ENCODE measurements at regions not wholly inside any gene's neighbourhood (a gene's known extent, or its start where the extent isn't known, plus 50 kb on each side); places are given as distances from the start of the nearest gene placed in this dataset.

- no peaks in the 10 kb centered on the region for H3K27me3 ChIP-seq (ENCODE audit: insufficient read depth, low read length, poor library complexity)
- H4K20me1 ChIP-seq (ENCODE audit: insufficient read depth, low read length), result no peaks in the 10 kb centered on the region
- no peaks in the 10 kb centered on the region for H3K4me1 ChIP-seq (ENCODE audit: insufficient read depth, low read length)
- H3K4me3 ChIP-seq (ENCODE audit: low read depth in 1 of 2, low read length in 2 of 2), result no peak overlapping the region
- no peaks in the 10 kb centered on the region for H3K79me2 ChIP-seq (ENCODE audit: insufficient read depth, low read length)
- H3K4me2 ChIP-seq (ENCODE audit: insufficient read depth, low read length), result no peak overlapping the region
- no peaks in the 10 kb centered on the region for H3K36me3 ChIP-seq (ENCODE audit: insufficient read depth, low read length)
- H3K9me3 ChIP-seq (ENCODE audit: insufficient read depth, low read length, severe bottlenecking), result peaks cover 4% of the 10 kb centered on the region
- no peak overlapping the region for H3K27ac ChIP-seq (ENCODE audit: low read length)
- no peak overlapping the region for H2AFZ ChIP-seq (ENCODE audit: low read depth, low read length)
- no peak overlapping the region for H3K9ac ChIP-seq (ENCODE audit: low read depth, low read length)
- no peak for DNase-seq
- TF ChIP-seq EZH2 (IDR thresholded peaks at IDR 0.05; ENCODE audit: borderline replicate concordance, low read depth, low read length, severe bottlenecking), result no peak
- no peak for TF ChIP-seq CTCF (IDR thresholded peaks at IDR 0.05; ENCODE audit: borderline replicate concordance, extremely low read depth, low read length, poor library complexity, severe bottlenecking)
- no peak for ATAC-seq (ENCODE audit: insufficient read depth, low read depth)
Observed at GRCh38 chr18:78240627-78241252, 738.9 kb upstream of the SALL3 start.

- Histone ChIP-seq H3K27ac (ENCODE audit: low read length) (no peak overlapping the region), H2AFZ (ENCODE audit: low read depth, low read length) (no peak overlapping the region), H3K9ac (ENCODE audit: low read depth, low read length) (no peak overlapping the region), H3K4me2 (ENCODE audit: insufficient read depth, low read length) (no peak overlapping the region), H3K79me2 (ENCODE audit: insufficient read depth, low read length) (no peaks in the 10 kb centered on the region), H3K4me3 (ENCODE audit: low read depth in 1 of 2, low read length in 2 of 2) (no peak overlapping the region), H3K9me3 (ENCODE audit: insufficient read depth, low read length, severe bottlenecking) (peaks cover 4% of the 10 kb centered on the region), H3K27me3 (ENCODE audit: insufficient read depth, low read length, poor library complexity) (no peaks in the 10 kb centered on the region), H4K20me1 (ENCODE audit: insufficient read depth, low read length) (no peaks in the 10 kb centered on the region), H3K36me3 (ENCODE audit: insufficient read depth, low read length) (no peaks in the 10 kb centered on the region), H3K4me1 (ENCODE audit: insufficient read depth, low read length) (no peaks in the 10 kb centered on the region)
- DNase-seq (no peak), ATAC-seq (ENCODE audit: insufficient read depth, low read depth) (no peak)
- TF ChIP-seq EZH2 (IDR thresholded peaks at IDR 0.05; ENCODE audit: borderline replicate concordance, low read depth, low read length, severe bottlenecking) (no peak), CTCF (IDR thresholded peaks at IDR 0.05; ENCODE audit: borderline replicate concordance, extremely low read depth, low read length, poor library complexity, severe bottlenecking) (no peak)
Observed at GRCh38 chr18:78241535-78242253, 737.9 kb upstream of the SALL3 start.

- no peaks in the 10 kb centered on the region for H3K4me1 ChIP-seq (ENCODE audit: insufficient read depth, low read length)
- H3K27ac ChIP-seq (ENCODE audit: low read length), result no peak overlapping the region
- H3K9ac ChIP-seq (ENCODE audit: low read depth, low read length), result no peak overlapping the region
- DNase-seq (no peak), ATAC-seq (ENCODE audit: insufficient read depth, low read depth) (no peak)
- H3K4me2 ChIP-seq (ENCODE audit: insufficient read depth, low read length), result no peak overlapping the region
- peaks cover 4% of the 10 kb centered on the region for H3K9me3 ChIP-seq (ENCODE audit: insufficient read depth, low read length, severe bottlenecking)
- no peak overlapping the region for H2AFZ ChIP-seq (ENCODE audit: low read depth, low read length)
- H3K36me3 ChIP-seq (ENCODE audit: insufficient read depth, low read length), result no peaks in the 10 kb centered on the region
- TF ChIP-seq CTCF (IDR thresholded peaks at IDR 0.05; ENCODE audit: borderline replicate concordance, extremely low read depth, low read length, poor library complexity, severe bottlenecking), result no peak
- TF ChIP-seq EZH2 (IDR thresholded peaks at IDR 0.05; ENCODE audit: borderline replicate concordance, low read depth, low read length, severe bottlenecking), result no peak
- no peak overlapping the region for H3K4me3 ChIP-seq (ENCODE audit: low read depth in 1 of 2, low read length in 2 of 2)
- H4K20me1 ChIP-seq (ENCODE audit: insufficient read depth, low read length), result no peaks in the 10 kb centered on the region
- H3K79me2 ChIP-seq (ENCODE audit: insufficient read depth, low read length), result no peaks in the 10 kb centered on the region
- H3K27me3 ChIP-seq (ENCODE audit: insufficient read depth, low read length, poor library complexity), result no peaks in the 10 kb centered on the region
Observed at GRCh38 chr18:78242254-78242643, 737.4 kb upstream of the SALL3 start.

All from DND-41 (cell line).